Psoas muscle (tissue), 7 donors: ENCODE measurements at regions not wholly inside any gene's neighbourhood (a gene's known extent, or its start where the extent isn't known, plus 50 kb on each side); places are given as distances from the start of the nearest gene placed in this dataset.

Experiments
- ATAC-seq, 4 donors: fragments of 200-7000 bp; cut with Tn5 transposase; one replicate each; pipeline ENCODE4 v1.9.1; 2020; ENCODE audit warnings: moderate library complexity in 3 of 4, mild to moderate bottlenecking in 2 of 4
- DNase-seq, 2 donors: peaks; one replicate each; pipeline ENCODE4 v3.0.0-alpha.2; 2020
- H3K27ac ChIP-seq: fragments of 200-600 bp; one replicate; pipeline ENCODE4 v1.8.0; 2022
- H3K27me3 ChIP-seq, 3 donors: fragments of 200-600 bp in 1 of 3; one replicate each; pipeline versions ENCODE4 v1.6.1 to v1.8.0; 2013 to 2022; ENCODE audit warnings: low read length in 2 of 3, mild to moderate bottlenecking in 2 of 3, moderate library complexity in 1 of 3; ENCODE audit not compliant: insufficient read depth in 3 of 3
- H3K36me3 ChIP-seq, 2 donors: fragments of 200-600 bp in 1 of 2; one replicate each; pipeline versions ENCODE4 v1.6.1 to v1.8.0; 2013 to 2022; ENCODE audit warnings: low read depth in 1 of 2, mild to moderate bottlenecking in 1 of 2, moderate library complexity in 1 of 2; ENCODE audit not compliant: insufficient read depth in 1 of 2
- H3K4me1 ChIP-seq: fragments of 200-600 bp; one replicate; pipeline ENCODE4 v1.8.0; 2022
- H3K4me3 ChIP-seq: fragments of 200-600 bp; one replicate; pipeline ENCODE4 v1.8.0; 2022; ENCODE audit warnings: mild to moderate bottlenecking
- H3K9me3 ChIP-seq: fragments of 200-600 bp; one replicate; pipeline ENCODE4 v1.8.0; 2022
- WGBS, 3 donors: extraction: QIAGEN DNeasy Blood & Tissue Kit; methylation state at CpG; one replicate each; pipeline versions ENCODE4 v1.1.6 to v1.1.7; 2013; 5-methylcytosine and 5-hydroxymethylcytosine counted together
- intact Hi-C, 2 donors: fragments of 100-400 bp; cut with DNase I; formaldehyde crosslinking; loops; one replicate each; pipeline versions ENCODE4 v1.11.0 to v1.14.2; 2022
- TF ChIP-seq, protein P1 (sequence below): fragments of 200-600 bp; IDR thresholded peaks from one replicate; pipeline ENCODE4 v1.8.0; 2022; ENCODE audit warnings: antibody characterized with exemption
- donor health status: healthy with polysubstance abuse.
- donor health status: DM: no; HTN: no; CAD: no; lungs with moderate emphysema.
- donor health status: Bipolar disorder and iron deficiency.
- donor health status: healthy.
- donor health status: DM: yes; HTN: yes; CAD: no.
- donor health status: DM: no; HTN: no; CAD: no.
- donor health status: DM: yes; HTN: yes; CAD: no.

- ATAC-seq: no peak
Observed at GRCh38 chr17:79541056-79541850, 69.6 kb downstream of the RBFOX3 start.

DNA sequence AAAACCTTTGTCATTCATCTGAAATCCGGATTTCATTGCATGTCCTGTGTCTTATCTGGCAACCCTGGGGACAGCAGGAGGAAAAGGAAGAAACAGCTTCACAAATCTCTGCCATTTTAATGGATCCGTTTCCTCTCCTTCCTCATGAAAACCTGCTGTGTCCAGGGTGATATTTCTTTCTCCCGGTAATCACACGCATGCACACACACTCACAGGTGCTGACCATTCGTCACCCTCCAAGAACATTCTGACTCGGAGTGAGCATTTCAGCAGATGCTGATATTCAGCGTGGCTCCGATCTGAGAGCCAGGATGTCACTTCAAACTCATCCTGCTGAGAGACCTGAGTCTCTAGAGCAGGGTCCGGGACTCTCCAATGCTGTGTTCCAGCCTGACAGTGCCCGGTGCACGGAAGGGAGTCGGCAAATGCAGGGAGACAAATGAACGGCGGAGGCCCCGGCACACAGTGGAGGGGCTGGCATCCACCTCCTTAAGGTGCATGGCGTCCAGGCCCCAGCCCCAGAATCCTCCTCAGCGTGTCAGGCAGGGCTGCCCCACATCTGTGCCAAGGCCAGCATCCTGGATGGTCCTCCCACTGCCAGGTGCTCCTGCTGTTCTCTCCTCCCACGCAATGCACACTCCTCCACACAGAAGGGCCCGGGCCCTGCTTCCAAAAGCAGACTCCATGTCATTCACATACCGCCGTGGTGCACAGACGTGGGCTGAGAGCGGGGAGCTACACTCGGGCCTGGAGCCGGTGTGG, 70.7 kb downstream of the RBFOX3 start:
- 63 to 65% (median 65%) methylated on average over 24 to 25 of the region's 25 CpGs for WGBS, 3 donors
- intact Hi-C loops: no loop called here
- TF ChIP-seq, protein P1, sequence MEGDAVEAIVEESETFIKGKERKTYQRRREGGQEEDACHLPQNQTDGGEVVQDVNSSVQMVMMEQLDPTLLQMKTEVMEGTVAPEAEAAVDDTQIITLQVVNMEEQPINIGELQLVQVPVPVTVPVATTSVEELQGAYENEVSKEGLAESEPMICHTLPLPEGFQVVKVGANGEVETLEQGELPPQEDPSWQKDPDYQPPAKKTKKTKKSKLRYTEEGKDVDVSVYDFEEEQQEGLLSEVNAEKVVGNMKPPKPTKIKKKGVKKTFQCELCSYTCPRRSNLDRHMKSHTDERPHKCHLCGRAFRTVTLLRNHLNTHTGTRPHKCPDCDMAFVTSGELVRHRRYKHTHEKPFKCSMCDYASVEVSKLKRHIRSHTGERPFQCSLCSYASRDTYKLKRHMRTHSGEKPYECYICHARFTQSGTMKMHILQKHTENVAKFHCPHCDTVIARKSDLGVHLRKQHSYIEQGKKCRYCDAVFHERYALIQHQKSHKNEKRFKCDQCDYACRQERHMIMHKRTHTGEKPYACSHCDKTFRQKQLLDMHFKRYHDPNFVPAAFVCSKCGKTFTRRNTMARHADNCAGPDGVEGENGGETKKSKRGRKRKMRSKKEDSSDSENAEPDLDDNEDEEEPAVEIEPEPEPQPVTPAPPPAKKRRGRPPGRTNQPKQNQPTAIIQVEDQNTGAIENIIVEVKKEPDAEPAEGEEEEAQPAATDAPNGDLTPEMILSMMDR: no peak

More at GRCh38 chr17:79541056-79541850, 69.6 kb downstream of the RBFOX3 start:
- Histone ChIP-seq H3K9me3 (no peaks in the 10 kb centered on the region), H3K27me3 (peaks cover 0 to 48% (median 8%) of the 10 kb centered on the region in 3 donors), H3K4me3 (no peak overlapping the region), H3K36me3 (no peaks in the 10 kb centered on the region), H3K27ac (no peak overlapping the region), H3K4me1 (no peaks in the 10 kb centered on the region)
- 73 to 83% (median 83%) methylated on average over 15 of the region's 15 CpGs for WGBS, 3 donors
- intact Hi-C loops: no loop called here
- TF ChIP-seq, protein P1: no peak
- peak in 1 of 2 donors; percentile 34 for DNase-seq

DNA sequence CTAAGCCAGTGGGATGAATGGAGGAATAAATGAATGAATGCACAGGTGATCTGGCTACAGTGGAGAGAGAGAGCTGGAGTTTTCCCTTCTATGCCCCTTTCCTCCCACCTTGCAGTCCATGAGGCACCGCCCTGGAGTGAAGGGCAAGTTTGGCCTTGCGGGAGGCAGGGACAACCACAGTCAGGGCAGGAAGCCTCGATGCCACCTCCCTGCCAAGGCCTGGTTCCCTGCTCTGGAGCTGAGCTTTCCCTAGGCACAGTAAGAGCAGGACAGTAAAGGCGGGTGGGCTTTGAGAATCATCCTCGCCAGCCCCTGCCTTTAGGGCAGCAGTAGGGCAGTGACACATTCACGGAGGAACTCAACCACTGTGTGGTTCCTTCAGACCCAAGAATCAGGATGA, 72.6 kb downstream of the RBFOX3 start:
- 84 to 86% (median 85%) methylated on average over 6 of the region's 6 CpGs for WGBS, 3 donors
- Histone ChIP-seq H3K4me3 (no peak overlapping the region), H3K9me3 (no peaks in the 10 kb centered on the region), H3K36me3 (no peaks in the 10 kb centered on the region), H3K4me1 (no peaks in the 10 kb centered on the region), H3K27ac (no peak overlapping the region), H3K27me3 (peaks cover 0 to 48% (median 13%) of the 10 kb centered on the region in 3 donors)
- ATAC-seq (no peak), DNase-seq (peak in 1 of 2 donors; percentile 3)
- intact Hi-C loops: no loop called here
- TF ChIP-seq, protein P1: no peak

More for the DNA sequence above, 70.7 kb downstream of the RBFOX3 start:
- peaks cover 0 to 48% (median 11%) of the 10 kb centered on the region in 3 donors for H3K27me3 ChIP-seq
- no peak overlapping the region for H3K4me3 ChIP-seq
- no peak for ATAC-seq
- H3K9me3 ChIP-seq: no peaks in the 10 kb centered on the region
- H3K36me3 ChIP-seq: no peaks in the 10 kb centered on the region
- no peaks in the 10 kb centered on the region for H3K4me1 ChIP-seq
- H3K27ac ChIP-seq: no peak overlapping the region
- peak in 1 of 2 donors; percentile 30 for DNase-seq

DNA sequence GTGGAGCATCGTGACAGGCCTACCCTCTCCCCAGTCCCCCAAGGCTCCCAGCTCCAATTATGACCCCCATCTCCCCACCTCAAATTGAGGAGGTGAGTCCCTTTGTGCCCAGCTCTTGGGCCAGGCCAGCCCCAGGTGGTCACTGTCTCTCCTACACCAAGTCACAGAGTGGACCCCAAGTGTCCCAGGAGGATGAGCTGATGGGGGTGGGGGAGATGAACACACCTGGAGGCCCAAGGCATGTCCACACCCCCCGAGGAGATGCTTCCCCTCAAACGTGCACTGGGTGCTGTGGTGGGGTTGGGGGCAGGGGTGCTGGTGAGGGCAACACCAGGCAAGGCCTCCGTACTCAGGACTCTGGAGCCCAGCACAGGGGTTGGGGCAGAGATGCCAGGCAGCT, 73.2 kb downstream of the RBFOX3 start:
- Histone ChIP-seq H3K9me3 (no peaks in the 10 kb centered on the region), H3K4me3 (no peak overlapping the region), H3K36me3 (no peaks in the 10 kb centered on the region), H3K4me1 (no peaks in the 10 kb centered on the region), H3K27me3 (peaks cover 0 to 49% (median 13%) of the 10 kb centered on the region in 3 donors), H3K27ac (no peak overlapping the region)
- intact Hi-C loops: no loop called here
- ATAC-seq: no peak
- 80 to 89% (median 83%) methylated on average over 4 of the region's 4 CpGs for WGBS, 3 donors
- TF ChIP-seq, protein P1: no peak
- peak in 1 of 2 donors; percentile 25 for DNase-seq
